PC-9 (cell line): ENCODE measurements at regions not wholly inside any gene's neighbourhood (a gene's known extent, or its start where the extent isn't known, plus 50 kb on each side); places are given as distances from the start of the nearest gene placed in this dataset.
A peak's percentile ranks its signal among the peaks of the same experiment; 100 is the strongest.

Experiments
- BruUV-seq: library from RNA; stranded (reverse); fragments of 400-500 nt; replicated peaks from 2 replicates; lab custom pipeline; 2021; lab: Mats Ljungman, UMichigan
- CTCF ChIA-PET: fragments of 300-600 bp; sonication (Branson Sonifier 250); formaldehyde crosslinking; loops from one replicate; lab custom pipeline; 2022; ENCODE audit warnings: antibody characterized with exemption; lab: Charles Lee
- POLR2A ChIA-PET: fragments of 300-600 bp; sonication (Branson Sonifier 250); formaldehyde crosslinking; loops from one replicate; lab custom pipeline; 2022; ENCODE audit warnings: antibody characterized with exemption; ENCODE audit not compliant: unreplicated experiment; lab: Charles Lee
- DNase-seq, 2 experiments: peaks; one replicate each; pipeline versions ENCODE4 v3.0.0 to v3.0.0-alpha.2; 2015 to 2022; ENCODE audit warnings: mixed read lengths in 1 of 2
- H2AFZ ChIP-seq: fragments of 200-600 bp; sonication (generic); 2 replicates; pipeline ENCODE4 v1.8.1; 2017; ENCODE audit warnings: antibody characterized with exemption
- H3F3A ChIP-seq: fragments of 200-600 bp; sonication (generic); 2 replicates; pipeline ENCODE4 v1.8.1; 2017; ENCODE audit warnings: antibody characterized with exemption, mild to moderate bottlenecking, low read depth; ENCODE audit not compliant: insufficient read depth
- H3K27ac ChIP-seq: fragments of 200-600 bp; sonication (generic); 2 replicates; pipeline ENCODE4 v1.6.1; 2016; ENCODE audit warnings: mixed run types
- H3K27me3 ChIP-seq: fragments of 200-600 bp; sonication (generic); 2 replicates; pipeline ENCODE4 v1.6.1; 2016; ENCODE audit warnings: low read depth, mixed run types; ENCODE audit not compliant: insufficient read depth
- H3K36me3 ChIP-seq: fragments of 200-600 bp; sonication (generic); 2 replicates; pipeline ENCODE4 v1.6.1; 2016; ENCODE audit warnings: low read depth, mixed run types
- H3K4me1 ChIP-seq: fragments of 200-600 bp; sonication (generic); replicated peaks from 2 replicates; pipeline ENCODE4 v1.6.1; 2016; ENCODE audit warnings: mixed run types; ENCODE audit not compliant: insufficient read depth
- H3K4me2 ChIP-seq: fragments of 200-600 bp; sonication (generic); 2 replicates; pipeline ENCODE4 v1.6.1; 2017; ENCODE audit warnings: mixed run types
- H3K4me3 ChIP-seq: fragments of 200-600 bp; sonication (generic); 2 replicates; pipeline ENCODE4 v1.6.1; 2016; ENCODE audit warnings: mixed run types
- H3K79me2 ChIP-seq: fragments of 200-600 bp; sonication (generic); 2 replicates; pipeline ENCODE4 v1.6.1; 2017; ENCODE audit warnings: low read depth, mixed run types
- H3K9me2 ChIP-seq: fragments of 200-600 bp; sonication (generic); 2 replicates; pipeline ENCODE4 v1.8.1; 2017; ENCODE audit warnings: mild to moderate bottlenecking; ENCODE audit not compliant: insufficient read depth
- H3K9me3 ChIP-seq: fragments of 200-600 bp; sonication (generic); 2 replicates; pipeline ENCODE4 v1.8.1; 2016; ENCODE audit warnings: low read depth; ENCODE audit not compliant: insufficient read depth
- H4K20me1 ChIP-seq: fragments of 200-600 bp; sonication (generic); 2 replicates; pipeline ENCODE4 v1.8.1; 2017; ENCODE audit not compliant: insufficient read depth
- EZH2 ChIP-seq: fragments of 200-600 bp; sonication (generic); IDR thresholded peaks from 2 replicates; pipeline ENCODE4 v1.8.0; 2017; ENCODE audit warnings: antibody characterized with exemption, low read depth
- intact Hi-C: fragments of 100-400 bp; cut with micrococcal nuclease; formaldehyde crosslinking; loops from one replicate; pipeline ENCODE4 v1.10.0; 2022; ENCODE audit not compliant: unreplicated experiment
- TF ChIP-seq, protein P1 (sequence below): fragments of 200-600 bp; sonication (generic); conservative IDR thresholded peaks from 2 replicates; pipeline ENCODE4 v1.6.1; 2017; ENCODE audit warnings: mixed run types, antibody characterized with exemption, mild to moderate bottlenecking, moderate library complexity

DNA sequence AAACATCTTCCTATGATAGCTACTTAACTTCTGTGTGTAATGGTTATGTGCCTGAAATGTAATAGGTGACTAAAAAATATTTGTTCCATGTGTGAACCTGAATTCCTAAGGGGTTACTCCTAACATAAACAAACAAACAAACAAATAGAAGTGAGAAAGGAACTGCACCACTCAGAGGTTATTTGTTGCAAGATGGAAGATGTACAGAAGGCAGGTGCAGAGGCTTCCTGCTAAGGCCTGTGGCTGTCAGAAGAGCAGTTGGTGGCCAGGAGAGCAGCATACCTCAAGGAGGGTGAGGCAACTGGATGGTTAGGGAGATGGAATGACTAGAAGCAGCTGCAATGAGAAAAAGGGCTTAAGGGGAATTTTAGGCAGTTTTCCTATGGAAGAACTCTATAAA, 940.6 kb downstream of the TTLL7 start:
- H2AFZ ChIP-seq = no peak overlapping the region
- H3K27me3 ChIP-seq = no peaks in the 10 kb centered on the region
- H4K20me1 ChIP-seq = no peaks in the 10 kb centered on the region
- peak in 1 of 2 experiments; percentile 64 for DNase-seq
- no peak overlapping the region for H3K4me2 ChIP-seq
- no peak overlapping the region for H3K4me3 ChIP-seq
- no peaks in the 10 kb centered on the region for H3K79me2 ChIP-seq
- BruUV-seq = no TSS peak
- ChIA-PET POLR2A (no interaction called here), CTCF (no interaction called here)
- H3K27ac ChIP-seq = no peak overlapping the region
- peaks cover 47% of the 10 kb centered on the region for H3K4me1 ChIP-seq
- H3F3A ChIP-seq = peaks cover 22% of the 10 kb centered on the region
- intact Hi-C loops = no loop called here
- H3K9me2 ChIP-seq = no peaks in the 10 kb centered on the region
- H3K9me3 ChIP-seq = peaks cover 18% of the 10 kb centered on the region
- no peaks in the 10 kb centered on the region for H3K36me3 ChIP-seq
- TF ChIP-seq EZH2 = no peak
- TF ChIP-seq, protein P1, sequence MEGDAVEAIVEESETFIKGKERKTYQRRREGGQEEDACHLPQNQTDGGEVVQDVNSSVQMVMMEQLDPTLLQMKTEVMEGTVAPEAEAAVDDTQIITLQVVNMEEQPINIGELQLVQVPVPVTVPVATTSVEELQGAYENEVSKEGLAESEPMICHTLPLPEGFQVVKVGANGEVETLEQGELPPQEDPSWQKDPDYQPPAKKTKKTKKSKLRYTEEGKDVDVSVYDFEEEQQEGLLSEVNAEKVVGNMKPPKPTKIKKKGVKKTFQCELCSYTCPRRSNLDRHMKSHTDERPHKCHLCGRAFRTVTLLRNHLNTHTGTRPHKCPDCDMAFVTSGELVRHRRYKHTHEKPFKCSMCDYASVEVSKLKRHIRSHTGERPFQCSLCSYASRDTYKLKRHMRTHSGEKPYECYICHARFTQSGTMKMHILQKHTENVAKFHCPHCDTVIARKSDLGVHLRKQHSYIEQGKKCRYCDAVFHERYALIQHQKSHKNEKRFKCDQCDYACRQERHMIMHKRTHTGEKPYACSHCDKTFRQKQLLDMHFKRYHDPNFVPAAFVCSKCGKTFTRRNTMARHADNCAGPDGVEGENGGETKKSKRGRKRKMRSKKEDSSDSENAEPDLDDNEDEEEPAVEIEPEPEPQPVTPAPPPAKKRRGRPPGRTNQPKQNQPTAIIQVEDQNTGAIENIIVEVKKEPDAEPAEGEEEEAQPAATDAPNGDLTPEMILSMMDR = no peak

DNA sequence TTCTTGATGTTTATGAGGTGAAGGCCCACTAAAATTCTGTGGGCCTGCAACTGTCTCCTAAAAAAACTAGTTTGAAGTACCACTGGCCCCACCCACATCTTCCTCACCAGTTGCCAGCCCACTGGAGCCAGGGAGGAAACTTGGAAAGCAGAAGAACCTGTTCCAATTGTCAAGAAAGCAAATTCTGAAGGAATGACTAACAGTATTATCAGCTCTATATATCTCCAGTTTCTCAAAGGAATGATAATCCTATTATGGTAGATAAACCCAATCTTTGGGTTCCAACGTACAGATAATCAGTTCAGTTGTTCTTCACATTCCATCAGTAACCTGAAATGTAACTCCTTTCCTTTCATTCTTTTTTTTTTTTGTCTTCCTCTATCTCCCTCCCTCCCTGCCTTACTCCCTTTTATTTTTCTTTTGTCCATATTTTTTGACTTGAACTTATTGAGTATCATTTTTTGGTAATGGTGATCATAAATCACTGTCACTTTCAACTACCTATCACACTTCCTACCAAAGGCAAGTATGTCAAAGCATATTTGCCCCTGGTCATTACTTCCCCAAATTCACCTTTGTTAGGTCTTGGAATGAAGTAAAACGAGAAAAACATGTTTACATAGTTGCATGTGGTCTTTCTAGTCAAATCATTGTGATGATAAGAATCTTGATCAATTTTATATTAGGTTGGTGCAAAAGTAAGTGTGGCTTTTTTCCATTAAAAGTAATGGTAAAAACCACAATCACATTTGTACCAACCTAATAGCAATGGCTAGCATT, 943.4 kb downstream of the TTLL7 start:
- peak overlapping the region; percentile 54 for H3K4me2 ChIP-seq
- H3K27me3 ChIP-seq = no peaks in the 10 kb centered on the region
- peaks cover 56% of the 10 kb centered on the region for H3K4me1 ChIP-seq
- no peak overlapping the region for H2AFZ ChIP-seq
- ChIA-PET CTCF (no interaction called here), POLR2A (interaction anchor here (0.6 kb wide), 1 partner anchor 41 kb away, joined by 8 read pairs; no protein-coding TSS in a partner anchor)
- no TSS peak for BruUV-seq
- peak overlapping the region; percentile 10; the same call in 1 of the 2 replicates for H3K4me3 ChIP-seq
- H3K36me3 ChIP-seq = no peaks in the 10 kb centered on the region
- TF ChIP-seq, protein P1 = no peak
- no peak for TF ChIP-seq EZH2
- no peaks in the 10 kb centered on the region for H3K9me2 ChIP-seq
- peaks cover 30% of the 10 kb centered on the region for H3K9me3 ChIP-seq
- no peaks in the 10 kb centered on the region for H4K20me1 ChIP-seq
- peak overlapping the region; percentile 82 for H3K27ac ChIP-seq
- peak; percentile 67 to 99 for DNase-seq
- peaks cover 30% of the 10 kb centered on the region for H3F3A ChIP-seq
- intact Hi-C loops = loop anchor here (1.0 kb wide), 2 partner anchors 31 to 47 kb away; no protein-coding TSS in a partner anchor
- H3K79me2 ChIP-seq = no peaks in the 10 kb centered on the region

DNA sequence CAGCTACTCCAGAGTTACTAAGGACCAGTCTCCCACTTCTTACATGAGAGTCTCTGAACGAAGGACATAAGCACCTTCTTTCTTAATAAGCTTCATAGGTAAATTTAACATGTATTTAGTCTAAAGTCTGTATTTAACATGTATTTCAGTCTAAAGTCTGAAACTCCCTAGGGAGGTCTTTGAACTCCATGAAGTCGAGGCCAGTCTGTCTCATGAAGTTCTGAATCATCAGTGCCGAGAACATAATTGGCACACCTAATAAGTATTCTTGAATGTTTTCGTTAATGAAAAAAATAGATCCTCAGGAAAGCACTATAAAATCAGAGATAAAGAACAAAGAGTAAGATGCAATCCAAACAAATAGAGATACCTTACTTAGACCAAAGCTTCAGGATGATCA, 945.5 kb downstream of the TTLL7 start:
- H3F3A ChIP-seq = peaks cover 30% of the 10 kb centered on the region
- H3K4me2 ChIP-seq = no peak overlapping the region
- no peaks in the 10 kb centered on the region for H3K79me2 ChIP-seq
- POLR2A ChIA-PET = no interaction called here
- BruUV-seq = no TSS peak
- CTCF ChIA-PET = no interaction called here
- no peak overlapping the region for H2AFZ ChIP-seq
- H3K9me3 ChIP-seq = peaks cover 29% of the 10 kb centered on the region; the same call in 1 of the 2 replicates
- no peak overlapping the region for H3K4me3 ChIP-seq
- no peak overlapping the region for H3K27ac ChIP-seq
- TF ChIP-seq, protein P1 = no peak
- TF ChIP-seq EZH2 = no peak
- intact Hi-C loops = no loop called here
- no peaks in the 10 kb centered on the region for H3K27me3 ChIP-seq
- H3K4me1 ChIP-seq = peaks cover 49% of the 10 kb centered on the region
- H4K20me1 ChIP-seq = no peaks in the 10 kb centered on the region
- no peaks in the 10 kb centered on the region for H3K9me2 ChIP-seq
- DNase-seq = no peak
- H3K36me3 ChIP-seq = no peaks in the 10 kb centered on the region
